ENCODE measurements at regions not wholly inside any gene's neighbourhood (a gene's known extent, or its start where the extent isn't known, plus 50 kb on each side); places are given as distances from the start of the nearest gene placed in this dataset.

GRCh38 chr2:2850859-2851258 lies 519.8 kb upstream of the MYT1L start:
- TF ChIP-seq CTCF (IDR thresholded peaks at IDR 0.05; ENCODE audit: control extremely low read depth in 1 of 3, insufficient read depth in 1 of 3, low read depth in 1 of 3, low read length in 3 of 3) (no peak), CEBPB (IDR thresholded peaks at IDR 0.05; ENCODE audit: low read depth, low read length) (no peak), EZH2 (IDR thresholded peaks at IDR 0.05; ENCODE audit: low read depth, low read length, severe bottlenecking) (no peak), KDM1A (IDR thresholded peaks at IDR 0.05; ENCODE audit: borderline replicate concordance, low read length) (no peak), POLR2A (IDR thresholded peaks at IDR 0.05; ENCODE audit: control extremely low read depth in 1 of 2, low read depth in 2 of 2, low read length in 2 of 2) (no peak), SRF (IDR thresholded peaks at IDR 0.05; ENCODE audit: low read depth, low read length) (no peak), ATF3 (IDR thresholded peaks at IDR 0.05; ENCODE audit: insufficient read depth, low read depth, low read length) (no peak), EP300 (IDR thresholded peaks at IDR 0.05; ENCODE audit: borderline replicate concordance in 1 of 2, low read depth in 2 of 2, low read length in 2 of 2) (no peak), KDM4A (IDR thresholded peaks at IDR 0.05; ENCODE audit: low read depth, low read length, severe bottlenecking) (no peak), BACH1 (IDR thresholded peaks at IDR 0.05; ENCODE audit: low read length) (no peak), RFX5 (IDR thresholded peaks at IDR 0.05; ENCODE audit: borderline replicate concordance, low read depth, low read length) (no peak)

All from H1 (cell line).